HFF-Myc (cell line): ENCODE measurements at regions not wholly inside any gene's neighbourhood (a gene's known extent, or its start where the extent isn't known, plus 50 kb on each side); places are given as distances from the start of the nearest gene placed in this dataset.
"Not testable (repeated sequence)": the region's sequence is repeated elsewhere in the genome, so short reads cannot be mapped to it uniquely, and the experiment has no call there.

ENCODE experiments used
- DNase-seq: peaks from one replicate; pipeline ENCODE4 v3.0.0-alpha.2; 2011; ENCODE audit warnings: low read depth; ENCODE audit errors: extremely low read depth
- H3K4me3 ChIP-seq: replicated peaks from 2 replicates; pipeline ENCODE4 v1.5.1; 2011; ENCODE audit warnings: low read depth, mild to moderate bottlenecking, control low read depth, low read length
- CTCF ChIP-seq: IDR thresholded peaks from 2 replicates; pipeline ENCODE4 v1.5.1; 2012; ENCODE audit warnings: mild to moderate bottlenecking, low read depth, low read length, control low read depth; ENCODE audit errors: missing control alignments

GRCh38 chr5:42064821-42065220 is 139.7 kb downstream of the FBXO4 start:
- H3K4me3 ChIP-seq: no peak overlapping the region
- TF ChIP-seq CTCF: no peak
- no peak for DNase-seq

GRCh38 chr5:42066131-42066530 is 141.1 kb downstream of the FBXO4 start:
- DNase-seq: no peak
- TF ChIP-seq CTCF: no peak
- H3K4me3 ChIP-seq: no peak overlapping the region

- TF ChIP-seq CTCF: no peak
- no peak for DNase-seq
- no peak overlapping the region for H3K4me3 ChIP-seq
These were observed 149.3 kb downstream of the FBXO4 start for GRCh38 chr5:42074353-42074752.

- DNase-seq: no peak
- no peak for TF ChIP-seq CTCF
- H3K4me3 ChIP-seq: no peak overlapping the region
These were observed 164.6 kb downstream of the FBXO4 start for GRCh38 chr5:42089705-42090104.

GRCh38 chr5:42090162-42090561 is 165.1 kb downstream of the FBXO4 start:
- H3K4me3 ChIP-seq: no peak overlapping the region
- TF ChIP-seq CTCF: no peak
- DNase-seq: no peak

- not testable (repeated sequence) for H3K4me3 ChIP-seq, DNase-seq
These were observed 174.8 kb downstream of the FBXO4 start for GRCh38 chr5:42099846-42100245.

- DNase-seq: no peak
- no peak for TF ChIP-seq CTCF
- no peak overlapping the region for H3K4me3 ChIP-seq
These were observed 183.4 kb downstream of the FBXO4 start for GRCh38 chr5:42108468-42108867.

GRCh38 chr5:42109006-42109572 is 184.0 kb downstream of the FBXO4 start:
- no peak for DNase-seq
- TF ChIP-seq CTCF: no peak

GRCh38 chr5:42115721-42116120 is 190.6 kb downstream of the FBXO4 start:
- not testable (repeated sequence) for H3K4me3 ChIP-seq

More at GRCh38 chr5:42109006-42109572, 184.0 kb downstream of the FBXO4 start:
- no peak overlapping the region for H3K4me3 ChIP-seq

More at GRCh38 chr5:42115721-42116120, 190.6 kb downstream of the FBXO4 start:
- not testable (repeated sequence) for DNase-seq
